IPS-15b (cell line): ENCODE measurements at regions not wholly inside any gene's neighbourhood (a gene's known extent, or its start where the extent isn't known, plus 50 kb on each side); places are given as distances from the start of the nearest gene placed in this dataset.
"Not testable (repeated sequence)": the region's sequence is repeated elsewhere in the genome, so short reads cannot be mapped to it uniquely, and the experiment has no call there.

ENCODE experiments used
- H3K27me3 ChIP-seq: one replicate; pipeline ENCODE4 v1.6.1; 2013; ENCODE audit warnings: low read length; ENCODE audit not compliant: control insufficient read depth, insufficient read depth
- H3K36me3 ChIP-seq: one replicate; pipeline ENCODE4 v1.6.1; 2013; ENCODE audit warnings: low read length; ENCODE audit not compliant: control insufficient read depth, insufficient read depth
- H3K4me1 ChIP-seq: one replicate; pipeline ENCODE4 v1.6.1; 2013; ENCODE audit warnings: mild to moderate bottlenecking, low read length; ENCODE audit not compliant: control insufficient read depth, insufficient read depth
- H3K4me3 ChIP-seq: one replicate; pipeline ENCODE4 v1.5.1; 2013; ENCODE audit warnings: low read depth, low read length
- H3K9ac ChIP-seq: one replicate; pipeline ENCODE4 v1.6.1; 2013; ENCODE audit warnings: low read depth, mild to moderate bottlenecking, low read length
- H3K9me3 ChIP-seq: one replicate; pipeline ENCODE4 v1.6.1; 2013; ENCODE audit warnings: mild to moderate bottlenecking, low read length; ENCODE audit not compliant: control insufficient read depth, insufficient read depth

DNA sequence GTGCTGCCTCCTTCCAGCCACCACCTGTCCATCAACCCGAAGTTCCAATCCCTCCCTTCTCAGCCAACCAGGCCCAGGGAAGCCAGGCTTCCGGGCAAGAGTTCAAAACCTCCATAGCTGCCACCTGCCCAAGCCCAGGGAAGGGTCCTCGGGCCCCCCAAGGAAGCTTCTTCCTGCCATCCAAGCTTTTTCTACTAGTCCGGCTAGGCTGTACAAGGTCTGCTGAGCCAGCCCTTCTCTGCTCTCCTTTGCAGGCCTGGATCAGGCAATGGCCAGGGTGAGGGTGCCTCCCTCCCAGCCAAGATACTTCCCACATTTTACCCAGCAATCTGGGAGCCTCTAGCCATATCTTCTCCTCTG lies 96.2 kb downstream of the PJA1 start:
- Histone ChIP-seq H3K9me3 (no peaks in the 10 kb centered on the region), H3K9ac (no peak overlapping the region), H3K36me3 (no peaks in the 10 kb centered on the region), H3K27me3 (no peaks in the 10 kb centered on the region), H3K4me3 (no peak overlapping the region), H3K4me1 (no peaks in the 10 kb centered on the region)

DNA sequence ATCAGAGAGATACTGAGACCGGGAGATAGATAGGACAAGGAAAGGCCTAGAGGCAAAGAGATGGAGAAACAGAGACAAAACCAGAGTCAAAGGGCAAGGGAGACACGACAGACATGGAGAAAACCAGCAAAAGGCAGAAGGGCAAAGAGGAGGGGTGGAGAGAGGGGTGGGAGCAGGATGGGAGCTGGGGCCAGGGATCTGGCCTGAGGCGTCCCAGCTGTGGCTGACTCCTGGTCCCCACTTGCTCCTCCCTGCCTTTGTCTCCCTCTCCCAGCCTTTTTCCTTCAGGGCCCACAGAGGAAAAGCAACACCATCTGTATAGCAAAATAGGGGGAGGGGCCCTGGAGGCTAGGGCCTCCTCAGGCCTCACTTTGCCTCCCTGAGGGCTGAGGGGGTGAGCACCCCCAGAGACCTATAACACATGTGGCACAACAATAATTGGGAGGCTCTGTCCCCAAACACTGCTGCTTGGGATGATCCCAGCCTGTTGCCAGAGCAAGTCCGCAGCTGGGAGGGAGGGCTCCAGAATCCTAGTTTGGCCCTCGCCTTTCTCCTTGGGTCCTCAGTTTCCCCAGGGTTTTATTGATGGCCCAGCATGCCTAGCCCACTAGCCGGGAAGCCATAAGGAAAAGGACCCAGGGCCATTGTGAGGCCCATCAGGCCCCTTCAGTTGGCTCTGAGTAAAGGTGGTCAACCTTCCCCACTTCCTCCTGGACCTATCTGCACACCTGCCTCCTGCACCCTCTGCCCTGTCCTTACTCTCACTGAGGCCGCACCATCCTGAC lies 96.8 kb downstream of the PJA1 start:
- no peaks in the 10 kb centered on the region for H3K9me3 ChIP-seq
- no peak overlapping the region for H3K9ac ChIP-seq
- no peak overlapping the region for H3K4me3 ChIP-seq
- no peaks in the 10 kb centered on the region for H3K36me3 ChIP-seq
- no peaks in the 10 kb centered on the region for H3K27me3 ChIP-seq
- H3K4me1 ChIP-seq = no peaks in the 10 kb centered on the region

DNA sequence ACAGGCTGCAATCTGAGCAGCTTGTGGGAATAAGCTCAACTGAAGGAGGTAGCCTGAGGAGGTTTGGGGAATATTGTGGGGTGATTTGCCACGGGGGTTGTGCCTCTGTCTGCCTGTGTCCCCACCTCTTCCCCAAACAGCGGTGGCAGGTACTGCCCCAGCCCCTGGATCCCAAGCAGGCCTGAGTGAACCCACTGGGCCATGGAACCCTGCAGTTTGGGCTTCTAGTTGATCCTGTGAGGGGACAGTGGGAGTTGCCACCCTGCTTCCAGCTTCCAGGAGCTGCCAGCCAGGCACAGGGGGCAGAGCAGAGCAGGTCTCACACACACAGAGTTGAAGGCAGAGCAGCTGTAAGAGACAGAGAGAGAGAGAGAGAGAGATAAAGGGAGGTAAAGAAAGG lies 97.4 kb downstream of the PJA1 start:
- no peaks in the 10 kb centered on the region for H3K4me1 ChIP-seq
- no peak overlapping the region for H3K4me3 ChIP-seq
- H3K9me3 ChIP-seq = no peaks in the 10 kb centered on the region
- no peaks in the 10 kb centered on the region for H3K36me3 ChIP-seq
- H3K9ac ChIP-seq = no peak overlapping the region
- no peaks in the 10 kb centered on the region for H3K27me3 ChIP-seq

DNA sequence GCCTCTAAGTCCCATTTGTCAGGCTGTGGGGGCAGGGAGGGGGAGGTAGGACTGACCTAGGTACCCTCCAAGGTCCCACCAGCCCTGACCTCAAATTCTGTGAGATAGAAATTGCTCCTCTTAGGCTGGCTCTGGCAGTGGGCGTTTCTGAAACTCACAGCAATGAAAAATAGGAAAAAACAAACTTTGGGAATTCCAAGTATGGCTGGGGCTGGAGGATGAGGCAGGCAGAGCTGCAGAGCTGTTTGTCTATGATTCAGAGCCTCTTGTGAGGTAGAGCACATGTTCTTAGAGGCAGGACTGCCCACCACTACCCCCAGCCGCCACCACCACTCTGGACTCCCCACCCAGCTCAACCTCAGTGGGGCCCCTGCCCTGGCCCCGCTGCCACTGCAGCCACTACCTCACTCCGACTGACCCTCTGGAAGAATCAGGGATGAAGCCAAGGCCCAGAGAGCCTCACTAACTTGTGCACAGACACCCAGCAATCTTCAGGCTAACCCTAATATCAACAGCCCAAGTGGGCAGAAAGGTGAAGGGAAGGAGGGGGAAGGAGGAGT lies 98.2 kb downstream of the PJA1 start:
- Histone ChIP-seq H3K4me1 (no peaks in the 10 kb centered on the region), H3K9ac (no peak overlapping the region), H3K9me3 (no peaks in the 10 kb centered on the region), H3K27me3 (peaks cover 2% of the 10 kb centered on the region), H3K36me3 (no peaks in the 10 kb centered on the region), H3K4me3 (no peak overlapping the region)

DNA sequence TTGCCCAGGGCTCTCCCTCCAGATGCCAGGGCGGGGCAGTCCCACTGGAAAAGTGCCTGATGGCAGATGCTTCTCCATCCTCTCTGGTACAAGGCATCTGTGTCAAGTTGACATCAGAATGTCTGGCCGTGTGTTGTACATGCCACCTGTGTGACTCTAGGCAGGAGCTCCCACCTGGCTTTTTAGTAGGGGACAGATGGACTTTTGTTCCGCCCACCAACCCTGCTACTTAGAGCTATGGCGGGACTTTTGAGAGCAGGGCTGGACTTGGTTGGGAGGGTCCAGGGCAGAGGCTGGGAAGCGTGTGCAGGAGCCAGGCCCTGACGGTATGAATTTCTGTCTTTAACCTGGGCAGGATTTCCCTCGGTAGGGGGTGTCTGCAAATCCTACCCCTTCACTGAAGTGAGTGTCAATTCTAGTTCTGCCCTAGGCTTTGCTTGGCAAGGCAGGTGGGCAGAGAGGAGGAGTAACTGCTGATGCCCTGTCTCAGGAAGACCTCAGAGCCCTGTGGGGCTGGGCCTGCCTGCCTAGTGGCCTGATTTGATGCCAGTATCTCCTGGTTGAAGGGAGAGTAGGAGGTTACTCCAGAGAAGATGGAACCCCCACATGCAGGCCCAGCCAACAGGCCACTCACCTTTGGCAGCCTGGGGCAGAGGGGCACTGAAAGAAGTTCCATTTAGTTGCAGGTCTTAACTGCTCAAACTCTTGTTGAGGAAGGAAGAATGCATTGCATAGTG lies 99.1 kb downstream of the PJA1 start:
- Histone ChIP-seq H3K9me3 (no peaks in the 10 kb centered on the region), H3K36me3 (no peaks in the 10 kb centered on the region), H3K27me3 (peaks cover 2% of the 10 kb centered on the region), H3K9ac (no peak overlapping the region), H3K4me1 (no peaks in the 10 kb centered on the region), H3K4me3 (no peak overlapping the region)

DNA sequence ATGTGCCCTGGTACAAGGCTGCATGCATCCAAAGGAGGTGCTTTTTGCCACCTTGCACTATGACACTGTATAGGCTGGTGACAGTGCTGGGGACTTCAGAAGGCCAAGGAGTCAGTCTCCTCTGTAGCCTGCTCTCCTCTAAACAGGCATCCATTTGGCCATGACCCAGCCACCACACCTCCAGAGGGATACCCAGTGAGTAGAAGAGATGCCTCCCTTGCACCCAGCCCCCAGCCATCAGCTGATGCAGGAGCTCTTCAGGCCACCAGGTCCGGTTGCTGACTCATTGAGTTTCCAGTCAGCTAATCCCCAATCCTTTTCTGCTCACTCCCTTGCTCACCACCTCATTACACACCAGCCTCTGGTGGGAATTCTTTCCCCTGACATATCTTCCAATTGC lies 99.8 kb downstream of the PJA1 start:
- no peaks in the 10 kb centered on the region for H3K4me1 ChIP-seq
- no peaks in the 10 kb centered on the region for H3K36me3 ChIP-seq
- H3K4me3 ChIP-seq = no peak overlapping the region
- no peaks in the 10 kb centered on the region for H3K9me3 ChIP-seq
- no peak overlapping the region for H3K9ac ChIP-seq
- H3K27me3 ChIP-seq = peaks cover 2% of the 10 kb centered on the region

DNA sequence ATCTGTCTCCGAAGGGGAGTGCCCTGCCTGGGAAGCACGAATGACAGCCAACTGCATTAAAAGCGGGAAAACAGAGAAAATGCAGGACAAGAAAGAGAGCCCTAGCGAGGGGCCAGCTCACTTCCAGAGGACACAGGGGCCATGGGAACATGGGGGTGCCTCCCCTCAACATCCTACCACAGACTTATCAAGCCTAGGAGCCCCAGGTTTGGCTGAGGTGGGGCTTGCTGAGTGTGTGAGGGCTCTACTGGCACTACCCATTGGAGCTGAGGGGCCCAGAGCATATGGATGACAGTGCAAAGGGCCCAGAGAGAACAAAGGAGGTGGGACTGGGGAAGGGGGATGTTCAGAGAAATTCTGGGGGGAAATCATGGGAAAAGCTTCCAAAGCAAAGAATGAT lies 101.8 kb downstream of the PJA1 start:
- H3K36me3 ChIP-seq = no peaks in the 10 kb centered on the region
- H3K9me3 ChIP-seq = no peaks in the 10 kb centered on the region

DNA sequence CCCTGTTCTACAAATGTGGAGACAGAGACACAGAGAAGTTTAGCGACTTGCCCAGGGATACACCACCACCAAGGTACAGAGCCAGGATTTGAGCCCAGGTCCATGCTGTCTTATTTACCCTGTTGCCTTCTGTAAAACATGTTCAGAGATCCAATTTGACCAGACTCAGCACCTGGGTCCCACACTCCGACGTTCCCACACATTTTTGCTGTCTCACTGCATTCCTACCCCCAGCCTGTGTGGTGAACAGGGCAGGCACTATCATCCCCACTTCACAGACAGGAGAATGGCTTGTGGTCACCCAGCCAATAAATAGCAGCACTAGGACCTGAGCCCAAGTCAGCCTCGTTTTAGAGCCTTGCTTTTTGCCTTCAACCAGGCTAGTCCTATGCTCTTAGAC lies 102.8 kb downstream of the PJA1 start:
- Histone ChIP-seq H3K4me3 (no peak overlapping the region), H3K36me3 (no peaks in the 10 kb centered on the region), H3K9me3 (no peaks in the 10 kb centered on the region), H3K27me3 (peaks cover 2% of the 10 kb centered on the region), H3K9ac (no peak overlapping the region), H3K4me1 (no peaks in the 10 kb centered on the region)

More for the DNA sequence above, 101.8 kb downstream of the PJA1 start:
- Histone ChIP-seq H3K27me3 (peaks cover 2% of the 10 kb centered on the region), H3K4me1 (no peaks in the 10 kb centered on the region), H3K4me3 (no peak overlapping the region), H3K9ac (no peak overlapping the region)

DNA sequence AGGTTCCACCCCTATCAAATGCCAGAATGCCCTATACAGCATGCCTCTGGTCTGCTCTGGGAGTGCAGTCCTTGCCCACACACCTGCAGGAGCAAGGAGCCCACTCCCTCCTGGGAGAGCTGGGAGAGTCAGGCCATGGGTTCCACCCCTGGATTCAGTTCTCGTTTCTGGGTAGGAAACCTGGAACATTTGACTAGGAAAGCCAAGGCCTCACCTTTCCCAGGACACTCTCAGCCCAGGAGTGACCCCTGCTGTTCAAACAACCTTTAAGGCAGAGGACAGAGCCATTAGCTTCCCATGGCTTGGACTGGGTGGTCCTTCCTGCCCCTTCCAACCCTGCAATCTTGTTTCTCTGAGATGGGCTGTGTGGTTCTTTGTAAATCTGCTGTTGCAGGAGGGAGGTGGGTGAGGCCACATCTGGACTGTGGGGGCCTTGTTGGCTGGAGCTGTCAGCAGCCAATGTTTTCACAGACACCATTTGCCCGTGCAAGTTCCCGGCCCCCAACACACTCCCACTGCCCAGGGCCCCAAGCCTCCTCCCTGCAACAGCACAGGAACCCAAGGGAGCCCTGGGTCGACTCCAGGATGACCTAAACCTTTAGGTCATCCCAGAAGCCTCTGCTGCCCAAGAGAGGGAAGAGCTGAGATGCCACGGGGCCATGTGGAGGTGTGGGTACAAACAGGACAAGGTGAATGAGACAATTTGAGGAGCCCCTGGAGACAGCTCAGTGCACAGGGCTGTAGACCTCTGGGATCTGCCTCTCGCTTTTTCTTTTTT lies 104.4 kb downstream of the PJA1 start:
- Histone ChIP-seq H3K36me3 (no peaks in the 10 kb centered on the region), H3K27me3 (peaks cover 2% of the 10 kb centered on the region), H3K9me3 (no peaks in the 10 kb centered on the region), H3K9ac (no peak overlapping the region), H3K4me3 (no peak overlapping the region), H3K4me1 (no peaks in the 10 kb centered on the region)

DNA sequence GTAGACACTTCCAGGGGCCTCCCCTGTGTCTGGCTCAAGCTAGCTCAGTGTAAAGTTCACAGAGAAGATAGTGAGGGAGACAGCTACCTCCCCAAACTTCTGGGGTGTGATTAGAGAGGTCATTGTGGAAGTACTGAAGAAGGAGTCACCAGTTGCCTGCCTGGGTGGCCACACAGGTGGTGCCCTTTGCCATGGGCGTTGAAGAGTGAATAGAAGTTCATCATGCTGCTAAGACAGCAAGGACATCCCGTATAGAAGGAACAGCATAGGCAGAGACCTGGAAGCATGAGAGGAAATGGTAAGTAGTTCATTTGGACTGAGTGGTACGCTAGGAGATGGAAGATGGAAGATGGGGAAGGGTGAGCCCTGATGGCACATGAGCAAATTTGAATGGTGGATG lies 110.1 kb downstream of the PJA1 start:
- Histone ChIP-seq H3K36me3 (no peaks in the 10 kb centered on the region), H3K9ac (no peak overlapping the region), H3K27me3 (no peaks in the 10 kb centered on the region), H3K9me3 (no peaks in the 10 kb centered on the region), H3K4me3 (no peak overlapping the region), H3K4me1 (no peaks in the 10 kb centered on the region)

DNA sequence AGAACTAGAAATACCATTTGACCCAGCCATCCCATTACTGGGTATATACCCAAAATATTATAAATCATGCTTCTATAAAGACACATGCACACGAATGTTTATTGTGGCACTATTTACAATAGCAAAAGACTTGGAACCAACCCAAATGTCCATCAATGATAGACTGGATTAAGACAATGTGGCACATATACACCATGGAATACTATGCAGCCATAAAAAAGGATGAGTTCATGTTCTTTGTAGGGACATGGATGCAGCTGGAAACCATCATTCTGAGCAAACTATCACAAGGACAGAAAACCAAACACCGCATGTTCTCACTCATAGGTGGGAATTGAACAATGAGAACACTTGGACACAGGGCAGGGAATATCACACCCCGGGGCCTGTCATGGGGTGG lies 110.8 kb downstream of the PJA1 start:
- H3K4me1 ChIP-seq, H3K9ac ChIP-seq, H3K4me3 ChIP-seq, H3K9me3 ChIP-seq, H3K36me3 ChIP-seq, H3K27me3 ChIP-seq: not testable (repeated sequence)
